ENCODE measurements at regions not wholly inside any gene's neighbourhood (a gene's known extent, or its start where the extent isn't known, plus 50 kb on each side); places are given as distances from the start of the nearest gene placed in this dataset.

GRCh38 chr9:91029650-91030361, 228.2 kb downstream of the SYK start:
- Mint-ChIP-seq H3K4me1 (peaks cover 12% of the 10 kb centered on the region), H3K4me3 (no peak overlapping the region), H3K27ac (peak overlapping the region; percentile 57), H3K27me3 (ENCODE audit: low read depth, poor library complexity) (peaks cover 13% of the 10 kb centered on the region), H3K36me3 (ENCODE audit: low read depth) (no peaks in the 10 kb centered on the region), H3K9me3 (peaks cover 6% of the 10 kb centered on the region)
- no peak for TF ChIP-seq CTCF (IDR thresholded peaks at IDR 0.05)
- no peak for DNase-seq

DNA sequence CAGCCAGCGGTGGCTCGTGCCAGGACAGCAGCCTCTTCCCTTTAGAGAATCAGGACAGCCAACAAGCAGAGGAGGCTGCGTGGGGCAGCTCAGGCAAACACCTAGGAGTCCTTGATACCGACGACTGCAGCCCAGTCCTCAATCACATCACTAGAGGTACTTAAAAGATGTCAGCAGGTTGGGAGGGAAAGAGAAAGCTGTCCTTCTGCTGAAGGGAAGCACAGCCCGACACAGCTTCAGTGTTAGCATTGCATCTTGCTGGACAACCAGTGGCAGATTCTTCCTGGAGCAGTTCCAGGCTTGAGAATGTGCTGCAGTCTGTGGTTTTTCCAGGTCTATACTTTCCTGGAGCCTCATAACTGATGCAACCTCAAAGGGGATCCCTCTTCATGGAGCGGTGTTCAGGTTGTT, 230.5 kb downstream of the SYK start:
- H3K36me3 Mint-ChIP-seq (ENCODE audit: low read depth): no peaks in the 10 kb centered on the region
- no peak for DNase-seq
- no peak overlapping the region for H3K4me3 Mint-ChIP-seq
- H3K4me1 Mint-ChIP-seq: peaks cover 32% of the 10 kb centered on the region
- no peak overlapping the region for H3K27ac Mint-ChIP-seq
- peaks cover 6% of the 10 kb centered on the region for H3K9me3 Mint-ChIP-seq
- H3K27me3 Mint-ChIP-seq (ENCODE audit: low read depth, poor library complexity): peaks cover 10% of the 10 kb centered on the region
- TF ChIP-seq CTCF (IDR thresholded peaks at IDR 0.05): no peak

DNA sequence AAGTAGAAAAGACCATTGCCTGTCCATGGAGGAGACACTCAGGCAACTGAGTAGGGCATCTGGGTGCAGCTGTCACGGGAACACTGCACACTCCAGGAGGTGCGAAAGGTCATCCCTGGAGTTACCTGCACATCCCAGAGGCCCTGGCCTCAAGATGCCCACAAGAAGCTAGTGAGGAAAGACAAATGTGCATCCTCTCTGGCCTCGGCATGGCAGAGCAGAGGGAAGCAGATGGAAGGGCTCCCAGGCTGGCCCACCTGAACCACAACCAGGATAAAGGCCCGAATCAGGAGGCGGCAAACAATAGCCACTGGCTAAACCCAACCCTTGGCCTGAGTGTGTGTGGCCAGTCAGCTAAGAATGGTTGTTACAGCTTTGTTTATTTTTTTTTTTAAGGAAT, 231.7 kb downstream of the SYK start:
- no peak for TF ChIP-seq CTCF (IDR thresholded peaks at IDR 0.05)
- DNase-seq: no peak
- Mint-ChIP-seq H3K36me3 (ENCODE audit: low read depth) (no peaks in the 10 kb centered on the region), H3K4me3 (no peak overlapping the region), H3K4me1 (peaks cover 43% of the 10 kb centered on the region), H3K9me3 (peaks cover 6% of the 10 kb centered on the region), H3K27ac (no peak overlapping the region), H3K27me3 (ENCODE audit: low read depth, poor library complexity) (peaks cover 10% of the 10 kb centered on the region)

GRCh38 chr9:91033797-91034196, 232.2 kb downstream of the SYK start:
- peak; percentile 29 for DNase-seq
- TF ChIP-seq CTCF (IDR thresholded peaks at IDR 0.05): no peak
- peaks cover 14% of the 10 kb centered on the region for H3K27me3 Mint-ChIP-seq (ENCODE audit: low read depth, poor library complexity)
- peaks cover 48% of the 10 kb centered on the region for H3K4me1 Mint-ChIP-seq
- H3K27ac Mint-ChIP-seq: no peak overlapping the region
- peaks cover under 1% of the 10 kb centered on the region for H3K9me3 Mint-ChIP-seq
- no peaks in the 10 kb centered on the region for H3K36me3 Mint-ChIP-seq (ENCODE audit: low read depth)
- no peak overlapping the region for H3K4me3 Mint-ChIP-seq

DNA sequence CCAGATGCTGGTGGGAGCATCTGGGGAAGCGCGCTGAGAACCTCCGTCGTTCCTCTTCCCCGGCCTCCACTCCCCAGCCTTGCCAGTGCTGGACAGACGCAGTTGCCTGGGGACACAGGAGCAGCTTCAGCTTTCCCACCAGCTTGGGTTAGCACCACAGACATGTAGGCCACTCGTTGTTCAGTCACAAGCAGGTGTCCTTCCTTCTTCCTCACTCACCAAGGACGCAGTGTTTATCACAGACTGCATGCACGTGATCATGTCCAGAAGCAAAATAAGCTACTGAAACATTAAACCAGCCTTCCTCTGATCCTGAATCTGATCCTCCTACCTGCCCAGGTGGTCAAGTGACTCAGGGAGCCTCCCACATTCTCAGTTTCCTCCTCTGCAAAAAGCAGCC, 232.9 kb downstream of the SYK start:
- Mint-ChIP-seq H3K27ac (no peak overlapping the region), H3K4me1 (peaks cover 56% of the 10 kb centered on the region), H3K27me3 (ENCODE audit: low read depth, poor library complexity) (peaks cover 14% of the 10 kb centered on the region), H3K4me3 (no peak overlapping the region), H3K9me3 (no peaks in the 10 kb centered on the region), H3K36me3 (ENCODE audit: low read depth) (no peaks in the 10 kb centered on the region)
- no peak for TF ChIP-seq CTCF (IDR thresholded peaks at IDR 0.05)
- DNase-seq: no peak

Data from nephron progenitor cell (in vitro differentiated cells).